Keratinocyte (primary cell): ENCODE measurements at regions not wholly inside any gene's neighbourhood (a gene's known extent, or its start where the extent isn't known, plus 50 kb on each side); places are given as distances from the start of the nearest gene placed in this dataset.

Source experiments
- DNase-seq: peaks from one replicate; pipeline ENCODE4 v3.0.0-alpha.2; 2011; ENCODE audit warnings: low read depth, missing footprints, low spot score
- FAIRE-seq: peaks from 2 replicates; lab custom pipeline; 2011; peaks lifted over from hg19 to GRCh38; lab: Jason Lieb, UNC
- H2AFZ ChIP-seq: 2 replicates; pipeline ENCODE4 v1.6.0; 2012; ENCODE audit warnings: low read length, control low read depth, inconsistent platforms; ENCODE audit not compliant: control insufficient read depth
- H3K27ac ChIP-seq: 2 replicates; pipeline ENCODE4 v1.5.1; 2011; ENCODE audit warnings: low read length; ENCODE audit not compliant: control insufficient read depth, insufficient read depth
- H3K27me3 ChIP-seq: 3 replicates; pipeline ENCODE4 v1.6.0; 2011; ENCODE audit warnings: low read length; ENCODE audit not compliant: control insufficient read depth, insufficient read depth; ENCODE audit errors: extremely low read depth
- H3K36me3 ChIP-seq, 2 experiments: 2 replicates in 1 of 2; 3 replicates in 1 of 2; pipeline ENCODE4 v1.5.1; 2011; ENCODE audit warnings: low read length in 2 of 2, mild to moderate bottlenecking in 1 of 2; ENCODE audit not compliant: control insufficient read depth in 2 of 2, insufficient read depth in 2 of 2; ENCODE audit errors: extremely low read depth in 1 of 2
- H3K4me1 ChIP-seq: 3 replicates; pipeline ENCODE4 v1.5.1; 2011; ENCODE audit warnings: low read length; ENCODE audit not compliant: control insufficient read depth, insufficient read depth; ENCODE audit errors: extremely low read depth
- H3K4me2 ChIP-seq: 3 replicates; pipeline ENCODE4 v1.6.0; 2011; ENCODE audit warnings: low read depth, low read length; ENCODE audit not compliant: control insufficient read depth, insufficient read depth; ENCODE audit errors: extremely low read depth
- H3K4me3 ChIP-seq, 3 experiments: fragments of 200-600 bp in 1 of 3; sonication (generic) in 1 of 3; 2 replicates in 2 of 3; 3 replicates in 1 of 3; pipeline ENCODE4 v1.5.1; 2011 to 2016; ENCODE audit warnings: low read length in 3 of 3, mild to moderate bottlenecking in 3 of 3, control low read depth in 2 of 3, inconsistent platforms in 1 of 3, low read depth in 1 of 3, mixed read lengths in 1 of 3, mixed run types in 1 of 3, moderate library complexity in 1 of 3; ENCODE audit not compliant: control insufficient read depth in 2 of 3, insufficient read depth in 2 of 3; ENCODE audit errors: extremely low read depth in 1 of 3
- H3K79me2 ChIP-seq: 2 replicates; pipeline ENCODE4 v1.6.0; 2012; ENCODE audit warnings: low read length; ENCODE audit not compliant: control insufficient read depth, insufficient read depth
- H3K9ac ChIP-seq: 3 replicates; pipeline ENCODE4 v1.6.0; 2011; ENCODE audit warnings: low read length; ENCODE audit not compliant: control insufficient read depth, insufficient read depth; ENCODE audit errors: extremely low read depth
- H3K9me1 ChIP-seq: 3 replicates; pipeline ENCODE4 v1.6.0; 2011; ENCODE audit warnings: low read length; ENCODE audit not compliant: control insufficient read depth, insufficient read depth; ENCODE audit errors: extremely low read depth
- H3K9me3 ChIP-seq: 2 replicates; pipeline ENCODE4 v1.5.1; 2012; ENCODE audit warnings: low read depth, low read length; ENCODE audit not compliant: control insufficient read depth
- H4K20me1 ChIP-seq: 3 replicates; pipeline ENCODE4 v1.6.0; 2011; ENCODE audit warnings: low read length; ENCODE audit not compliant: control insufficient read depth, insufficient read depth; ENCODE audit errors: extremely low read depth
- EZH2 ChIP-seq: IDR thresholded peaks from one replicate; pipeline ENCODE4 v1.6.1; 2012; ENCODE audit warnings: inconsistent platforms, mild to moderate bottlenecking, low read length, moderate library complexity
- dilution Hi-C: fragments of 300-500 bp; cut with MboI; formaldehyde crosslinking; loops from one replicate; pipeline ENCODE4 v1.7.0; 2020; ENCODE audit warnings: low sequenced_read_pairs; ENCODE audit not compliant: extremely low pct_ligation_motif_present
- TF ChIP-seq, protein P1 (sequence below), 3 experiments: IDR thresholded peaks in 1 of 3; conservative IDR thresholded peaks in 1 of 3; optimal IDR thresholded peaks in 1 of 3; 2 replicates in 2 of 3; 3 replicates in 1 of 3; pipeline versions ENCODE3 to v1.5.1; 2011; ENCODE audit warnings: low read length in 3 of 3, mild to moderate bottlenecking in 3 of 3, moderate library complexity in 2 of 3, control low read depth in 1 of 3, inconsistent platforms in 1 of 3; ENCODE audit not compliant: insufficient read depth in 2 of 3; ENCODE audit errors: extremely low read depth in 1 of 3

DNA sequence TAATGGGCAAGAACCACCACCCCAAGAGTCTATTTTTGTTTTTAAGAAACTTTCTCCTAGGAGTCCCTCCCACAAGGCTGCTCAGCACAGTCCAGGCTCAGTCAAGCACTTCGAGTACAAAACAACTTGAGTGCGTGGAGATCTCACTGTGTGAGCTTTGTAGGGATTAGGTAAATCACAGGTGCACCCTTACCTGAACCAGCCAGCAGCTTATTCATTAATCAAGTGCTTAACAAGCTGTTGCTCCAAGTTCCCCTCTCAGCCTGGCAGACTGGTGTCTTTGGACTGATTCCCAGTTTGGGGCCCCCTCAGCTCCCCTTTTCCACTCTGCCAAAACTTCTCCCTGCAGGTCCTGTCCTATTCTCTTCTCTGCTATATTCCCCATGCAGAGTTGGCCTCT, 133.1 kb downstream of the LY86 start:
- Histone ChIP-seq H3K36me3 (no peaks in the 10 kb centered on the region), H3K4me1 (peaks cover 18% of the 10 kb centered on the region), H2AFZ (no peak overlapping the region), H3K4me2 (no peak overlapping the region), H4K20me1 (no peaks in the 10 kb centered on the region), H3K27ac (no peak overlapping the region), H3K9me3 (no peaks in the 10 kb centered on the region), H3K27me3 (no peaks in the 10 kb centered on the region), H3K79me2 (no peaks in the 10 kb centered on the region), H3K9me1 (no peaks in the 10 kb centered on the region), H3K9ac (no peak overlapping the region), H3K4me3 (no peak overlapping the region)
- DNase-seq (no peak), FAIRE-seq (no peak)
- TF ChIP-seq, protein P1, sequence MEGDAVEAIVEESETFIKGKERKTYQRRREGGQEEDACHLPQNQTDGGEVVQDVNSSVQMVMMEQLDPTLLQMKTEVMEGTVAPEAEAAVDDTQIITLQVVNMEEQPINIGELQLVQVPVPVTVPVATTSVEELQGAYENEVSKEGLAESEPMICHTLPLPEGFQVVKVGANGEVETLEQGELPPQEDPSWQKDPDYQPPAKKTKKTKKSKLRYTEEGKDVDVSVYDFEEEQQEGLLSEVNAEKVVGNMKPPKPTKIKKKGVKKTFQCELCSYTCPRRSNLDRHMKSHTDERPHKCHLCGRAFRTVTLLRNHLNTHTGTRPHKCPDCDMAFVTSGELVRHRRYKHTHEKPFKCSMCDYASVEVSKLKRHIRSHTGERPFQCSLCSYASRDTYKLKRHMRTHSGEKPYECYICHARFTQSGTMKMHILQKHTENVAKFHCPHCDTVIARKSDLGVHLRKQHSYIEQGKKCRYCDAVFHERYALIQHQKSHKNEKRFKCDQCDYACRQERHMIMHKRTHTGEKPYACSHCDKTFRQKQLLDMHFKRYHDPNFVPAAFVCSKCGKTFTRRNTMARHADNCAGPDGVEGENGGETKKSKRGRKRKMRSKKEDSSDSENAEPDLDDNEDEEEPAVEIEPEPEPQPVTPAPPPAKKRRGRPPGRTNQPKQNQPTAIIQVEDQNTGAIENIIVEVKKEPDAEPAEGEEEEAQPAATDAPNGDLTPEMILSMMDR (optimal IDR thresholded peaks at IDR 0.05 in 1 of 3, IDR thresholded peaks at IDR 0.05 in 1 of 3, conservative IDR thresholded peaks at IDR 0.05 in 1 of 3; ENCODE audit: extremely low read depth in 1 of 3, insufficient read depth in 2 of 3, low read length in 3 of 3) = no peak
- TF ChIP-seq EZH2 = no peak
- dilution Hi-C loops = no loop called here

DNA sequence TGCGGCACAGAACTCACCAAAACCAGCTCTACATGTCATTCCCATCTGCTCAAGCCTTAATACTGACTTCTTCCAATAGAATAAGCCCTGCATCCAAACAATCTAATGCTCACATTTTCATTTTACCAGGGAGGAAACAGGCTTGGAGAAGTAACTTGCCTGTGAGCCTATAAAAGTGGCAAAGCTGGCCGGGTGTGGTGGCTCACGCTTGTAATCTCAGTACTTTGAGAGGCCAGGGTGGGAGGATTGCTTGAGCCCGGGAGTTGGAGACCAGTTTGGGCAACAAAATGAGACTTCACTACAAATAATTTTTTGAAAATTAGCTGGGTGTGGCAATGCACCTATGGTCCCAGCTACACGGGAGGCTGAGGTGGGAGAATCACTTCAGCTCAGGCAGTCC, 133.7 kb downstream of the LY86 start:
- Histone ChIP-seq H3K9ac (no peak overlapping the region), H3K4me2 (no peak overlapping the region), H3K27me3 (no peaks in the 10 kb centered on the region), H3K4me3 (no peak overlapping the region), H4K20me1 (no peaks in the 10 kb centered on the region), H3K4me1 (peaks cover 18% of the 10 kb centered on the region), H3K9me3 (no peaks in the 10 kb centered on the region), H2AFZ (no peak overlapping the region), H3K9me1 (no peaks in the 10 kb centered on the region), H3K27ac (no peak overlapping the region), H3K79me2 (no peaks in the 10 kb centered on the region), H3K36me3 (no peaks in the 10 kb centered on the region)
- no peak for TF ChIP-seq EZH2
- TF ChIP-seq, protein P1 (optimal IDR thresholded peaks at IDR 0.05 in 1 of 3, IDR thresholded peaks at IDR 0.05 in 1 of 3, conservative IDR thresholded peaks at IDR 0.05 in 1 of 3; ENCODE audit: extremely low read depth in 1 of 3, insufficient read depth in 2 of 3, low read length in 3 of 3) = no peak
- DNase-seq = no peak
- no peak for FAIRE-seq
- dilution Hi-C loops = no loop called here
